A549 (cell line): ENCODE measurements at regions not wholly inside any gene's neighbourhood (a gene's known extent, or its start where the extent isn't known, plus 50 kb on each side); places are given as distances from the start of the nearest gene placed in this dataset.

Source experiments
- ATAC-seq, 2 experiments: fragments of 200-7000 bp in 1 of 2; fragments of >200 bp in 1 of 2; cut with Nextera tagmentation in 1 of 2; cut with Tn5 transposase in 1 of 2; 3 replicates each; pipeline versions ENCODE4 v1.8.0 to v1.9.1; 2018 to 2020; ENCODE audit warnings: mild to moderate bottlenecking in 1 of 2, moderate library complexity in 1 of 2
- CTCF ChIA-PET: fragments of 300-600 bp; sonication (Branson Sonifier 250); formaldehyde crosslinking; extraction: SDS; loops from one replicate; lab custom pipeline; 2021; ENCODE audit warnings: antibody characterized with exemption, inconsistent platforms; lab: Yijun Ruan, JAX
- POLR2A ChIA-PET: fragments of 350-600 bp; formaldehyde crosslinking; extraction: SDS; loops from one replicate; lab custom pipeline; 2021; ENCODE audit warnings: antibody characterized with exemption, inconsistent platforms; lab: Yijun Ruan, JAX
- DNase-seq, 2 experiments: peaks; one replicate each; pipeline versions ENCODE4 v3.0.0 to v3.0.0-alpha.2; 2011 to 2016; ENCODE audit warnings: low read depth in 1 of 2, low spot score in 1 of 2
- FAIRE-seq: peaks from 2 replicates; lab custom pipeline; 2011; peaks lifted over from hg19 to GRCh38; lab: Jason Lieb, UNC
- H3K27ac ChIP-seq, 2 experiments: fragments of >200 bp; sonication (Bioruptor Twin); formaldehyde crosslinking; 3 replicates each; pipeline ENCODE4 v1.5.1; 2016 to 2017
- H3K4me1 ChIP-seq: fragments of >200 bp; sonication (Bioruptor Twin); formaldehyde crosslinking; 3 replicates; pipeline ENCODE4 v1.6.1; 2016
- H3K4me2 ChIP-seq: fragments of >200 bp; sonication (Bioruptor Twin); formaldehyde crosslinking; 3 replicates; pipeline ENCODE4 v1.6.1; 2016
- H3K4me3 ChIP-seq: fragments of >200 bp; sonication (Bioruptor Twin); formaldehyde crosslinking; 3 replicates; pipeline ENCODE4 v1.5.1; 2016
- H3K9me3 ChIP-seq: fragments of >200 bp; sonication (Bioruptor Twin); formaldehyde crosslinking; 3 replicates; pipeline ENCODE4 v1.6.1; 2016
- BCL3 ChIP-seq: fragments of >200 bp; sonication (Bioruptor Twin); formaldehyde crosslinking; IDR thresholded peaks from 3 replicates; pipeline ENCODE4 v1.6.1; 2016
- BHLHE40 ChIP-seq: IDR thresholded peaks from 2 replicates; pipeline ENCODE4 v1.6.1; 2012; ENCODE audit warnings: low read depth, low read length, inconsistent platforms
- CEBPB ChIP-seq, 2 experiments: fragments of >200 bp in 1 of 2; sonication (Bioruptor Twin) in 1 of 2; formaldehyde crosslinking in 1 of 2; IDR thresholded peaks; 2 replicates each; pipeline ENCODE4 v1.6.1; 2012 to 2016
- CTCF ChIP-seq: fragments of >200 bp; sonication (Bioruptor Twin); formaldehyde crosslinking; IDR thresholded peaks from 3 replicates; pipeline ENCODE4 v1.5.1; 2016
- ELK1 ChIP-seq: fragments of 150-350 bp; IDR thresholded peaks from 2 replicates; pipeline ENCODE4 v1.6.1; 2014; ENCODE audit warnings: low read depth, mild to moderate bottlenecking, low read length
- EP300 ChIP-seq, 2 experiments: fragments of >200 bp; sonication (Bioruptor Twin); formaldehyde crosslinking; IDR thresholded peaks; 2 replicates in 1 of 2; 3 replicates in 1 of 2; pipeline ENCODE4 v1.6.1; 2016 to 2017
- FOSL2 ChIP-seq, 2 experiments: fragments of 450-650 bp in 1 of 2; fragments of >200 bp in 1 of 2; sonication (Bioruptor Twin) in 1 of 2; formaldehyde crosslinking; IDR thresholded peaks; 2 replicates each; pipeline versions ENCODE4 v1.5.0 to v1.6.1; 2016 to 2020; ENCODE audit warnings: mild to moderate bottlenecking in 1 of 2, moderate library complexity in 1 of 2
- GATA3 ChIP-seq: IDR thresholded peaks from 2 replicates; pipeline ENCODE4 v1.6.1; 2012; ENCODE audit warnings: borderline replicate concordance
- HDAC2 ChIP-seq: fragments of 200-600 bp; sonication (generic); IDR thresholded peaks from 2 replicates; pipeline ENCODE4 v1.6.1; 2016
- HES2 ChIP-seq: fragments of >200 bp; sonication (Bioruptor Twin); formaldehyde crosslinking; IDR thresholded peaks from 2 replicates; pipeline ENCODE4 v1.6.1; 2016
- HEYL ChIP-seq: fragments of 250-450 bp; sonication (Bioruptor Pico); IDR thresholded peaks from 2 replicates; pipeline ENCODE4 v1.8.0; 2021; ENCODE audit warnings: mild to moderate bottlenecking, moderate library complexity
- HMGXB4 ChIP-seq: fragments of 250-450 bp; sonication (Bioruptor Pico); IDR thresholded peaks from 2 replicates; pipeline ENCODE4 v1.5.0; 2021; ENCODE audit warnings: mild to moderate bottlenecking, moderate library complexity, borderline replicate concordance
- HOXA7 ChIP-seq: fragments of 250-450 bp; sonication (Bioruptor Pico); IDR thresholded peaks from 2 replicates; pipeline ENCODE4 v1.5.0; 2020; ENCODE audit warnings: mild to moderate bottlenecking, moderate library complexity
- HOXB13 ChIP-seq: fragments of 250-450 bp; sonication (Bioruptor Pico); IDR thresholded peaks from 2 replicates; pipeline ENCODE4 v1.5.0; 2020; ENCODE audit warnings: low read depth, mild to moderate bottlenecking, moderate library complexity
- HOXB5 ChIP-seq: fragments of 250-450 bp; sonication (Bioruptor Pico); IDR thresholded peaks from 2 replicates; pipeline ENCODE4 v1.5.0; 2020; ENCODE audit warnings: mild to moderate bottlenecking, moderate library complexity
- JUN ChIP-seq, 2 experiments: fragments of >200 bp; sonication (Bioruptor Twin); formaldehyde crosslinking; IDR thresholded peaks; 2 replicates in 1 of 2; 3 replicates in 1 of 2; pipeline ENCODE4 v1.6.1; 2016 to 2017
- MAZ ChIP-seq: fragments of 150-350 bp; IDR thresholded peaks from 2 replicates; pipeline ENCODE4 v1.6.1; 2014; ENCODE audit warnings: antibody characterized with exemption, low read depth, low read length, borderline replicate concordance
- PHF8 ChIP-seq: fragments of 200-600 bp; sonication (generic); IDR thresholded peaks from 2 replicates; pipeline ENCODE4 v1.6.1; 2016; ENCODE audit warnings: low read depth, mild to moderate bottlenecking, antibody characterized with exemption, moderate library complexity, borderline replicate concordance
- POLR2AphosphoS2 ChIP-seq: conservative IDR thresholded peaks from 2 replicates; pipeline ENCODE4 v1.6.1; 2012; ENCODE audit warnings: low read length, improper control_type of control experiment, inconsistent platforms
- RFX5 ChIP-seq: fragments of 450-650 bp; IDR thresholded peaks from 2 replicates; pipeline ENCODE4 v1.7.1; 2014; ENCODE audit warnings: antibody characterized with exemption, mild to moderate bottlenecking, moderate library complexity
- RNF2 ChIP-seq: fragments of 200-600 bp; sonication (generic); IDR thresholded peaks from 2 replicates; pipeline ENCODE4 v1.6.1; 2016; ENCODE audit warnings: low read depth, mild to moderate bottlenecking, antibody characterized with exemption, moderate library complexity, borderline replicate concordance
- TFCP2L1 ChIP-seq: fragments of 250-450 bp; sonication (Bioruptor Pico); IDR thresholded peaks from 2 replicates; pipeline ENCODE4 v1.5.0; 2021; ENCODE audit warnings: mild to moderate bottlenecking
- ZC3H11A ChIP-seq: fragments of 450-650 bp; IDR thresholded peaks from 2 replicates; pipeline ENCODE4 v1.6.1; 2014; ENCODE audit warnings: antibody characterized with exemption, mild to moderate bottlenecking
- WGBS: methylation state at CpG from one replicate; pipeline ENCODE4 v1.1.6; 2017; ENCODE audit errors: missing lambda C conversion rate; 5-methylcytosine and 5-hydroxymethylcytosine counted together

- TF ChIP-seq HEYL (CRISPR knock-in tag) (no peak), MAZ (no peak), CEBPB (IDR thresholded peaks at IDR 0.05) (no peak), HES2 (no peak), RFX5 (no peak), HOXA7 (CRISPR knock-in tag) (no peak), FOSL2 (IDR thresholded peaks at IDR 0.05) (no peak), FOSL2 (CRISPR knock-in tag; IDR thresholded peaks at IDR 0.05) (peak; percentile 61), ZC3H11A (no peak)
- TF ChIP-seq, all 56 proteins: peak for 4
Measured at GRCh38 chr3:144162042-144162441, 190.4 kb downstream of the DIPK2A start (continued).

GRCh38 chr3:144164352-144164751 is 192.7 kb downstream of the DIPK2A start:
- Histone ChIP-seq H3K4me1 (peaks cover 9% of the 10 kb centered on the region; the same call in 2 of the 3 replicates), H3K4me3 (no peak overlapping the region), H3K9me3 (no peaks in the 10 kb centered on the region), H3K4me2 (no peak overlapping the region)
- no peak for ATAC-seq
- CTCF ChIA-PET: no interaction called here
- no peak for FAIRE-seq
- TF ChIP-seq BCL3: no peak
- TF ChIP-seq, all 56 proteins: peak for 0
- POLR2A ChIA-PET: no interaction called here
- 9% methylated on average over 1 of the region's 1 CpG for WGBS
- H3K27ac ChIP-seq: no peak overlapping the region
- DNase-seq: no peak

- ATAC-seq (no peak), DNase-seq (no peak), FAIRE-seq (no peak)
- 3% methylated on average over 2 of the region's 2 CpGs for WGBS
- Histone ChIP-seq H3K9me3 (no peaks in the 10 kb centered on the region), H3K27ac (no peak overlapping the region), H3K4me1 (peaks cover 9% of the 10 kb centered on the region; the same call in 2 of the 3 replicates), H3K4me2 (no peak overlapping the region), H3K4me3 (no peak overlapping the region)
- POLR2A ChIA-PET: no interaction called here
- CTCF ChIA-PET: no interaction called here
- TF ChIP-seq EP300 (IDR thresholded peaks at IDR 0.05) (no peak), BHLHE40 (no peak), PHF8 (no peak), HDAC2 (no peak), ELK1 (no peak), GATA3 (no peak), HMGXB4 (CRISPR knock-in tag) (no peak), JUN (IDR thresholded peaks at IDR 0.05) (no peak), RNF2 (no peak), CTCF (no peak), POLR2AphosphoS2 (no peak), HOXB5 (CRISPR knock-in tag) (no peak), TFCP2L1 (CRISPR knock-in tag) (no peak), HEYL (CRISPR knock-in tag) (no peak), HOXB13 (CRISPR knock-in tag) (no peak)
Measured at GRCh38 chr3:144165482-144165881, 193.9 kb downstream of the DIPK2A start.
